GM18858 (cell line): ENCODE measurements at regions not wholly inside any gene's neighbourhood (a gene's known extent, or its start where the extent isn't known, plus 50 kb on each side); places are given as distances from the start of the nearest gene placed in this dataset.
"Not testable (repeated sequence)": the region's sequence is repeated elsewhere in the genome, so short reads cannot be mapped to it uniquely, and the experiment has no call there.

Experiments used
- ATAC-seq: cut with Tn5 transposase; IDR thresholded peaks from one replicate; pipeline ENCODE4 v1.9.1; 2021; ENCODE audit not compliant: unreplicated experiment

- ATAC-seq = no peak
Observed at GRCh38 chr5:96483878-96484277, 50.8 kb upstream of the PCSK1 start.

GRCh38 chr5:96487859-96488258 lies 54.8 kb upstream of the PCSK1 start:
- no peak for ATAC-seq

- ATAC-seq = no peak
Observed at GRCh38 chr5:96489532-96489931, 56.5 kb upstream of the PCSK1 start.

GRCh38 chr5:96492459-96493047 lies 59.5 kb upstream of the PCSK1 start:
- no peak for ATAC-seq

GRCh38 chr5:96493219-96493790 lies 60.3 kb upstream of the PCSK1 start:
- ATAC-seq = no peak

GRCh38 chr5:96495412-96495811 lies 62.4 kb upstream of the PCSK1 start:
- ATAC-seq = not testable (repeated sequence)

GRCh38 chr5:96497027-96497426 lies 64.0 kb upstream of the PCSK1 start:
- ATAC-seq = not testable (repeated sequence)

- no peak for ATAC-seq
Observed at GRCh38 chr5:96499753-96500345, 66.8 kb upstream of the PCSK1 start.

- no peak for ATAC-seq
Observed at GRCh38 chr5:96501991-96502646, 69.1 kb upstream of the PCSK1 start.

GRCh38 chr5:96503501-96504236 lies 70.6 kb upstream of the PCSK1 start:
- ATAC-seq = no peak

GRCh38 chr5:96506376-96506775 lies 73.3 kb upstream of the PCSK1 start:
- ATAC-seq = no peak

GRCh38 chr5:96506866-96507527 lies 73.9 kb upstream of the PCSK1 start:
- no peak for ATAC-seq

- no peak for ATAC-seq
Observed at GRCh38 chr5:96509316-96509715, 76.3 kb upstream of the PCSK1 start.

- ATAC-seq = no peak
Observed at GRCh38 chr5:96509721-96510350, 76.8 kb upstream of the PCSK1 start.

GRCh38 chr5:96516631-96517071 lies 83.6 kb upstream of the PCSK1 start:
- no peak for ATAC-seq

- no peak for ATAC-seq
Observed at GRCh38 chr5:96517295-96517694, 84.2 kb upstream of the PCSK1 start.

- no peak for ATAC-seq
Observed at GRCh38 chr5:96520345-96520744, 87.3 kb upstream of the PCSK1 start.

- ATAC-seq = no peak
Observed at GRCh38 chr5:96522635-96523355, 89.7 kb upstream of the PCSK1 start.

- no peak for ATAC-seq
Observed at GRCh38 chr5:96527768-96528661, 95.0 kb upstream of the PCSK1 start.
